ENCODE measurements at regions not wholly inside any gene's neighbourhood (a gene's known extent, or its start where the extent isn't known, plus 50 kb on each side); places are given as distances from the start of the nearest gene placed in this dataset.

GRCh38 chr11:45546366-45546765 is 119.1 kb downstream of the CHST1 start:
- Mint-ChIP-seq H3K36me3 (ENCODE audit: low read depth) (no peaks in the 10 kb centered on the region), H3K27ac (no peak overlapping the region), H3K4me3 (ENCODE audit: low read depth) (no peak overlapping the region), H3K4me1 (ENCODE audit: low read depth) (no peaks in the 10 kb centered on the region), H3K9me3 (no peaks in the 10 kb centered on the region), H3K27me3 (ENCODE audit: low read depth) (no peaks in the 10 kb centered on the region)
- intact Hi-C loops (cut with micrococcal nuclease) = no loop called here
- DNase-seq (ENCODE audit: low spot score) = no peak

- intact Hi-C loops (cut with micrococcal nuclease) = no loop called here
- Mint-ChIP-seq H3K27ac (no peak overlapping the region), H3K4me1 (ENCODE audit: low read depth) (no peaks in the 10 kb centered on the region), H3K27me3 (ENCODE audit: low read depth) (no peaks in the 10 kb centered on the region), H3K36me3 (ENCODE audit: low read depth) (no peaks in the 10 kb centered on the region), H3K4me3 (ENCODE audit: low read depth) (no peak overlapping the region), H3K9me3 (no peaks in the 10 kb centered on the region)
- no peak for DNase-seq (ENCODE audit: low spot score)
Observed at GRCh38 chr11:45544826-45545225, 120.6 kb downstream of the CHST1 start.

- no peaks in the 10 kb centered on the region for H3K36me3 Mint-ChIP-seq (ENCODE audit: low read depth)
- H3K27ac Mint-ChIP-seq = no peak overlapping the region
- intact Hi-C loops (cut with micrococcal nuclease) = no loop called here
- H3K4me1 Mint-ChIP-seq (ENCODE audit: low read depth) = no peaks in the 10 kb centered on the region
- no peak for DNase-seq (ENCODE audit: low spot score)
- H3K4me3 Mint-ChIP-seq (ENCODE audit: low read depth) = no peak overlapping the region
- H3K9me3 Mint-ChIP-seq = no peaks in the 10 kb centered on the region
- no peaks in the 10 kb centered on the region for H3K27me3 Mint-ChIP-seq (ENCODE audit: low read depth)
Observed at GRCh38 chr11:45543808-45544422, 121.5 kb downstream of the CHST1 start.

- no peak overlapping the region for H3K27ac Mint-ChIP-seq
- no peaks in the 10 kb centered on the region for H3K4me1 Mint-ChIP-seq (ENCODE audit: low read depth)
- H3K36me3 Mint-ChIP-seq (ENCODE audit: low read depth) = no peaks in the 10 kb centered on the region
- no peak for DNase-seq (ENCODE audit: low spot score)
- intact Hi-C loops (cut with micrococcal nuclease) = no loop called here
- no peak overlapping the region for H3K4me3 Mint-ChIP-seq (ENCODE audit: low read depth)
- no peaks in the 10 kb centered on the region for H3K9me3 Mint-ChIP-seq
- no peaks in the 10 kb centered on the region for H3K27me3 Mint-ChIP-seq (ENCODE audit: low read depth)
Observed at GRCh38 chr11:45543081-45543480, 122.3 kb downstream of the CHST1 start.

GRCh38 chr11:45541693-45542434 is 123.6 kb downstream of the CHST1 start:
- no peaks in the 10 kb centered on the region for H3K36me3 Mint-ChIP-seq (ENCODE audit: low read depth)
- no peak for DNase-seq (ENCODE audit: low spot score)
- H3K27ac Mint-ChIP-seq = no peak overlapping the region
- no peaks in the 10 kb centered on the region for H3K27me3 Mint-ChIP-seq (ENCODE audit: low read depth)
- H3K4me1 Mint-ChIP-seq (ENCODE audit: low read depth) = no peaks in the 10 kb centered on the region
- no peak overlapping the region for H3K4me3 Mint-ChIP-seq (ENCODE audit: low read depth)
- no peaks in the 10 kb centered on the region for H3K9me3 Mint-ChIP-seq
- intact Hi-C loops (cut with micrococcal nuclease) = no loop called here

GRCh38 chr11:45538939-45539338 is 126.5 kb downstream of the CHST1 start:
- DNase-seq (ENCODE audit: low spot score) = no peak
- Mint-ChIP-seq H3K27ac (no peak overlapping the region), H3K27me3 (ENCODE audit: low read depth) (no peaks in the 10 kb centered on the region), H3K9me3 (no peaks in the 10 kb centered on the region), H3K4me1 (ENCODE audit: low read depth) (no peaks in the 10 kb centered on the region), H3K36me3 (ENCODE audit: low read depth) (no peaks in the 10 kb centered on the region), H3K4me3 (ENCODE audit: low read depth) (no peak overlapping the region)
- intact Hi-C loops (cut with micrococcal nuclease) = no loop called here

GRCh38 chr11:45538363-45538762 is 127.1 kb downstream of the CHST1 start:
- Mint-ChIP-seq H3K36me3 (ENCODE audit: low read depth) (no peaks in the 10 kb centered on the region), H3K27ac (no peak overlapping the region), H3K4me1 (ENCODE audit: low read depth) (no peaks in the 10 kb centered on the region), H3K4me3 (ENCODE audit: low read depth) (no peak overlapping the region), H3K9me3 (no peaks in the 10 kb centered on the region), H3K27me3 (ENCODE audit: low read depth) (no peaks in the 10 kb centered on the region)
- intact Hi-C loops (cut with micrococcal nuclease) = no loop called here
- no peak for DNase-seq (ENCODE audit: low spot score)

GRCh38 chr11:45537614-45538013 is 127.8 kb downstream of the CHST1 start:
- Mint-ChIP-seq H3K4me1 (ENCODE audit: low read depth) (no peaks in the 10 kb centered on the region), H3K27ac (no peak overlapping the region), H3K4me3 (ENCODE audit: low read depth) (no peak overlapping the region), H3K9me3 (no peaks in the 10 kb centered on the region), H3K27me3 (ENCODE audit: low read depth) (no peaks in the 10 kb centered on the region), H3K36me3 (ENCODE audit: low read depth) (no peaks in the 10 kb centered on the region)
- intact Hi-C loops (cut with micrococcal nuclease) = no loop called here
- DNase-seq (ENCODE audit: low spot score) = no peak

- Mint-ChIP-seq H3K4me1 (ENCODE audit: low read depth) (no peaks in the 10 kb centered on the region), H3K27ac (no peak overlapping the region), H3K9me3 (no peaks in the 10 kb centered on the region), H3K27me3 (ENCODE audit: low read depth) (no peaks in the 10 kb centered on the region), H3K36me3 (ENCODE audit: low read depth) (no peaks in the 10 kb centered on the region), H3K4me3 (ENCODE audit: low read depth) (no peak overlapping the region)
- intact Hi-C loops (cut with micrococcal nuclease) = no loop called here
- no peak for DNase-seq (ENCODE audit: low spot score)
Observed at GRCh38 chr11:45535033-45535432, 130.4 kb downstream of the CHST1 start.

GRCh38 chr11:45534132-45534531 is 131.3 kb downstream of the CHST1 start:
- Mint-ChIP-seq H3K4me3 (ENCODE audit: low read depth) (no peak overlapping the region), H3K4me1 (ENCODE audit: low read depth) (no peaks in the 10 kb centered on the region), H3K27me3 (ENCODE audit: low read depth) (no peaks in the 10 kb centered on the region), H3K27ac (no peak overlapping the region), H3K9me3 (no peaks in the 10 kb centered on the region), H3K36me3 (ENCODE audit: low read depth) (no peaks in the 10 kb centered on the region)
- DNase-seq (ENCODE audit: low spot score) = no peak
- intact Hi-C loops (cut with micrococcal nuclease) = no loop called here

GRCh38 chr11:45532546-45532945 is 132.9 kb downstream of the CHST1 start:
- H3K4me3 Mint-ChIP-seq (ENCODE audit: low read depth) = no peak overlapping the region
- H3K4me1 Mint-ChIP-seq (ENCODE audit: low read depth) = peaks cover 11% of the 10 kb centered on the region
- DNase-seq (ENCODE audit: low spot score) = no peak
- H3K36me3 Mint-ChIP-seq (ENCODE audit: low read depth) = no peaks in the 10 kb centered on the region
- no peaks in the 10 kb centered on the region for H3K9me3 Mint-ChIP-seq
- intact Hi-C loops (cut with micrococcal nuclease) = no loop called here
- no peaks in the 10 kb centered on the region for H3K27me3 Mint-ChIP-seq (ENCODE audit: low read depth)
- no peak overlapping the region for H3K27ac Mint-ChIP-seq

- Mint-ChIP-seq H3K27me3 (ENCODE audit: low read depth) (no peaks in the 10 kb centered on the region), H3K4me1 (ENCODE audit: low read depth) (peaks cover 15% of the 10 kb centered on the region), H3K36me3 (ENCODE audit: low read depth) (no peaks in the 10 kb centered on the region), H3K9me3 (no peaks in the 10 kb centered on the region), H3K27ac (no peak overlapping the region), H3K4me3 (ENCODE audit: low read depth) (no peak overlapping the region)
- intact Hi-C loops (cut with micrococcal nuclease) = no loop called here
- DNase-seq (ENCODE audit: low spot score) = no peak
Observed at GRCh38 chr11:45530776-45531175, 134.6 kb downstream of the CHST1 start.

GRCh38 chr11:45530111-45530510 is 135.3 kb downstream of the CHST1 start:
- intact Hi-C loops (cut with micrococcal nuclease) = no loop called here
- H3K9me3 Mint-ChIP-seq = no peaks in the 10 kb centered on the region
- DNase-seq (ENCODE audit: low spot score) = no peak
- H3K27ac Mint-ChIP-seq = no peak overlapping the region
- peaks cover 16% of the 10 kb centered on the region for H3K4me1 Mint-ChIP-seq (ENCODE audit: low read depth)
- H3K4me3 Mint-ChIP-seq (ENCODE audit: low read depth) = no peak overlapping the region
- H3K27me3 Mint-ChIP-seq (ENCODE audit: low read depth) = no peaks in the 10 kb centered on the region
- H3K36me3 Mint-ChIP-seq (ENCODE audit: low read depth) = no peaks in the 10 kb centered on the region

All from activated T-helper 2 cell treated with anti-CD3 and anti-CD28 coated beads, Interferon-gamma antibody, Interleukin-2, Interleukin-4, amounts not matched to agents 10 μg/mL and 5 μg/mL and 100 μg/mL, durations not matched to agents 14 hours and 24 hours and 36 hours (primary cell).